ENCODE measurements at regions not wholly inside any gene's neighbourhood (a gene's known extent, or its start where the extent isn't known, plus 50 kb on each side); places are given as distances from the start of the nearest gene placed in this dataset.
A peak's percentile ranks its signal among the peaks of the same experiment; 100 is the strongest.

DNA sequence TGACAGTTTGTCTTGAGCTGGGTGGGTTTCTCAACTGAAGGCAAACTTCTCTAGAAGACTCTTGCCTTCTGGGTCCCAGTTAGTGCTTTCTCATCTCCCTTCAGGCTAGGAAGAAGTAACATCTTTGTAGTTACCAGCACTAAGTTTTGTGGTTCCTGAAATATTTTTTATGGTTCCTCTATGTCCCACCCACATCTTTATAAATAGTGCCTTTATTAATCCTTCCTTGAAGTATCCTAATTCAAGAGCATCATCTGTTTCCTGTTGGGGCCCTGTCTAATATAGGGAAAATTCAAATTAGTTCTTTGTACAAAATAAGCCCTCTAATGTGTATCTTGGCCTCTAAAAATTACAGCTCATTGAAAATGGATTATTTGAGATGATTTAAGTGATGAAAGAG lies 147.4 kb upstream of the MAOA start:
- no peak for DNase-seq (ENCODE audit: low read depth in 2 of 2)

GRCh38 chrX:43510209-43510608 lies 145.9 kb upstream of the MAOA start:
- no peak for DNase-seq (ENCODE audit: low read depth in 2 of 2)

- no peak for DNase-seq (ENCODE audit: low read depth in 2 of 2)
Observed at GRCh38 chrX:43513085-43513484, 143.0 kb upstream of the MAOA start.

DNA sequence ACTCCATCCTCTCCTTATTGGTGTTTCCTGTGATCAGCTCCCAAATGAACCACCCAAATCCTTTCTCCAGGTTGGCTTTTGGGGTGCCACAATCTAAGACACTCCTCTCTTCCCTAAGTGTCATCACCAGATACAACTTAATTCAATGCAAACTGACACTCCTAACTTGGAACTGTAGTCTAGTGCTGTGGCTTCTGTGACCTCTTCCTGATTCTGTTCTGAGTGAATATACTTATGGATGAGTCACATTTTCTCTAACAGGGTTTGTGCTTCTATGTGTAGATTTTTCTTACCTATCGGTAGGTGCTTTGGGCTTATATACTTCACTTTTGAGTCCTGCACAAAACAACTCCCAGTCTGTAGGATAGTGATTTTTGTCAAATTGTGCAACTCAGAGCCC lies 141.3 kb upstream of the MAOA start:
- DNase-seq (ENCODE audit: low read depth in 2 of 2) = no peak

DNA sequence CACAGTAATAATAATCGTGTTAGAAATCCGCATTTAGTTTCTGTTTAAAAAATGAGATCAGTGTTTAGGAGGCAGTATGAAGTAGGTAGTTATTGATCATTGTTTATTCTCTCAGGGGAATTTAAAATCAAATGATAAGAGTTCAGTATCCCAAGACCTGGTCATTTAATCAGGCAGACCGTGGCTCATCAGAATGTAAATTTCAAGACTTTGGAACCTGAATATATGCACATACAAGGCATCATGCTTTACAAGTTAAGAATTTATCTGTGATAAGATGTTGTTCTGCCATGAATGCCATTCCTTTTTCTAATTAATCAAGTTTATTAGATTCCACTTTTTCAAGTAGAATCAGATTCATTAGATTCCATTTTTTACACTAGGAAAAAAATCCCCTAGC lies 133.5 kb upstream of the MAOA start:
- DNase-seq (ENCODE audit: low read depth in 2 of 2) = no peak

- no peak for DNase-seq (ENCODE audit: low read depth in 2 of 2)
Observed at GRCh38 chrX:43525901-43526610, 130.0 kb upstream of the MAOA start.

- no peak for DNase-seq (ENCODE audit: low read depth in 2 of 2)
Observed at GRCh38 chrX:43526878-43527277, 129.2 kb upstream of the MAOA start.

DNA sequence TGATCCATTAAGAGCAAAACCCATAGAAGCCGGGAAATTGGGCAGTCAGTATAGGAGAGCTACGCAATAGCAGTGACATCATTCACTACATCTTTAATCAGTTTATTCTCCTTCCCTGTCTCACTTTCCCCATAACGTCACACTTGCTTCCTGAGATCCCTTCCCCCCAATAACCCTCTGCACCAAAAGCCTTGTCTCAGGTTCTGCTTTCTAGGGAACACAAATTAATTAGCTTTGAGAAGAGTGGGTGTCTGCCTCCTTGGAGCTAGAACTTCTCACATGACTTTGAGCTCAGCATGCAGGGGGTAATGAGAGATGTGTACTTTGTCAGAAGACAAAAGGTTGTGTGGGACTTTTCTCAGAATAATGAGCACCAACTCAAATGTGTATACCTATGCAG lies 128.3 kb upstream of the MAOA start:
- no peak for DNase-seq (ENCODE audit: low read depth in 2 of 2)

DNA sequence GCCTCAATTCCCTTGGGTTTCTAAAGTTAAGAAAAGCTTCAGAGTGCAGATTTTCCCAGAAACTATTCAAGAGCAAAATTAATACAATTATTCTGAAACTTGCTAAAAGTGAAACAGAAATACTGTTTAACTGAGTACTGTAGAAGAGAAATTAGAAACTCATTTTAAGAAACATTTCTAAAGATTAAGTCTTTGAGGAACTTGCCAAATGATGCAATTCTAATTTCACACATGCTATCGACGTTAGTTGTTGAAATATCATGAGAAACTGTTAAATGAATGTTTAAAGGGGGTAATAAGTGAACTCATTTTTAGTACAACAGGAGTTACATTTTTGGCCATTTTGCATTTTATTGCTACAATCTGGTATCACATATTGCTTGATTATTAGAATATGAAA lies 125.3 kb upstream of the MAOA start:
- DNase-seq (ENCODE audit: low read depth in 2 of 2) = no peak

GRCh38 chrX:43540318-43540717 lies 115.8 kb upstream of the MAOA start:
- DNase-seq (ENCODE audit: low read depth in 2 of 2) = no peak

- DNase-seq (ENCODE audit: low read depth in 2 of 2) = no peak
Observed at GRCh38 chrX:43551590-43551989, 104.5 kb upstream of the MAOA start.

GRCh38 chrX:43552156-43552555 lies 103.9 kb upstream of the MAOA start:
- DNase-seq (ENCODE audit: low read depth in 2 of 2) = no peak

DNA sequence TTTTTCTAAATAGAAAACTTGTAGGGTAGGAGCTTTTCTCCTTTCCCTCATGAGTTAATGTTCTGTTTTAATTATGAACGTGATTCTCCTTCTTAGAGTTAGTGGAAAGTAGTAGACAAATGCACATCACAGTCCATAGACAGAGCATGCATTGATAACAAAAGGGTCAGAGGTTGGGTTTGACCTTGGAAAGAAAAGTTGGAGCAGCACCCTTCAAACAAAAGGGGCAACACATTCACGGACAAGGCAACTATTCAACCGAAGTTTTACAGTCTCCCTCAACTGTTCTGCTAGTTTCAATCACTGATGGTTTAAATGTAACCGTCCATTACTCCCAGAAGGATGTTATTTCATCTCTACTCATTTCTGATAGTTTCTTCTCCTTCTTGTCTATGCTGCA lies 103.4 kb upstream of the MAOA start:
- DNase-seq (ENCODE audit: low read depth in 2 of 2) = no peak

GRCh38 chrX:43553257-43553656 lies 102.8 kb upstream of the MAOA start:
- no peak for DNase-seq (ENCODE audit: low read depth in 2 of 2)

DNA sequence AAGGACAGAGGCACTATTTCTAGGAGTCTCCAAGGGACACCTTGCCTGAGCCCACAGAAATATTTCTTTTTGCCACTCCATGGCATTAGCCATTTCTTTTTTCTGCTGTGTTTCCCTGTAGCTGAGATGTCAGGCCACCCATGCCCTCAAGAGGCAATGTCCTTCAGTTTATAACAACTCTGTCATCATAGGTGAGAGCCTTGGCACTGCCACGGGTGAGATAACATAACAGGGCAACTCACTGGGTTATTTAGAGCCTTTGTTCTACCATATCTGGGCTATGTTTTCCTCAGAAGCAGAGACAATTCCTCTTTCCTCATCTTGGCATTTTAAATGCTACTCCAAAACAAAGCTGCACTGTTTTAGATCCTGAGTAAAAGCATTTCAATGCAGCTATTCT lies 99.9 kb upstream of the MAOA start:
- DNase-seq (ENCODE audit: low read depth in 2 of 2) = no peak

GRCh38 chrX:43557792-43558191 lies 98.3 kb upstream of the MAOA start:
- DNase-seq (ENCODE audit: low read depth in 2 of 2) = peak; percentile 41 to 45

GRCh38 chrX:43559644-43560043 lies 96.5 kb upstream of the MAOA start:
- peak in 1 of 2 donors; percentile 10 for DNase-seq (ENCODE audit: low read depth in 2 of 2)

GRCh38 chrX:43560247-43560946 lies 95.7 kb upstream of the MAOA start:
- no peak for DNase-seq (ENCODE audit: low read depth in 2 of 2)

DNA sequence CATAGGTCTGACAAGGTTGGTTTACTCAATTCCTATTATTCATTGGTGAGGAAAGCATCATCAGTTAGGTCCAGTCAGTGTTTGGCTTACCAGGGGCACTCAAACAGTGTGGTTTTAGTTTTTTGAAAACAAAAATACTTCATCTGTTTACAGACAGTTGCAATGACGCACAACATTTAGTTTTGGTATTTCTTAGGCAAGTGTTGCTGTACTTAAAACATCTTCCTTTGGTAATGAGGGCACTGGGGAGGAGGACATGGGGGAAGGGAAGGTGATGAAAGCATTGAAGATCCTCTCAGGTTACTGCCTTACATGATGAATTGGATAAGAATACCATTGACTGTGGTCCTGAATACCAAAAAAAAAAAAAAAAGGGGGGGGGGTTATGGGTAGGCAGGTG lies 93.7 kb upstream of the MAOA start:
- DNase-seq (ENCODE audit: low read depth in 2 of 2) = no peak

- no peak for DNase-seq (ENCODE audit: low read depth in 2 of 2)
Observed at GRCh38 chrX:43564953-43565352, 91.1 kb upstream of the MAOA start.

DNA sequence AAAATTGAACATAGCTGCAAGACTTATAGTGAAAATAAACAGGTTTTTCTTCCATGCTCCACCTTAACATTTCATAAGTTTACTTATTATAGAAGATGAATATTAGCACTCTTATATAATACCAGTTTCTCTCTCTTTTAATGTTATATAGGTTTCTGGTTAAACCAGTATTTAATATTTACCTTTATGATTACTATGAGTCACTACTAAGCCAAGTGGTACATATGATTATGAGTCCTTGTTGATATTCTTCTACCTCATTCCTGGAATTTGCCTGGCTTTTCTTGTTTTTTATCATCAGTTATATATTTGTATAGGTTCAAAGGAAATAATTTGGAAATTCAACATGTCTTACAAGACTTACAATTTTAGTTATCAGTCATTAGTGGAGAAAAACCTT lies 89.9 kb upstream of the MAOA start:
- DNase-seq (ENCODE audit: low read depth in 2 of 2) = no peak

GRCh38 chrX:43573441-43574015 lies 82.6 kb upstream of the MAOA start:
- no peak for DNase-seq (ENCODE audit: low read depth in 2 of 2)

GRCh38 chrX:43580621-43581020 lies 75.5 kb upstream of the MAOA start:
- no peak for DNase-seq (ENCODE audit: low read depth in 2 of 2)
